WTC11 (cell line): ENCODE measurements at regions not wholly inside any gene's neighbourhood (a gene's known extent, or its start where the extent isn't known, plus 50 kb on each side); places are given as distances from the start of the nearest gene placed in this dataset.

Source experiments
- ATAC-seq: fragments of 200-7000 bp; cut with Tn5 transposase; 2 replicates; pipeline ENCODE4 v1.10.0; 2021; ENCODE audit warnings: mild to moderate bottlenecking, moderate library complexity
- CTCF ChIA-PET: fragments of 300-600 bp; sonication (Branson Sonifier 250); formaldehyde crosslinking; loops from one replicate; lab custom pipeline; 2021; ENCODE audit warnings: antibody characterized with exemption; lab: Charles Lee
- POLR2A ChIA-PET: fragments of 350-600 bp; sonication (Branson Sonifier 250); formaldehyde crosslinking; loops from one replicate; lab custom pipeline; 2021; ENCODE audit warnings: antibody characterized with exemption; lab: Charles Lee
- DNase-seq: peaks from one replicate; pipeline ENCODE4 v3.0.0; 2021; ENCODE audit warnings: low spot score
- H3K27ac Mint-ChIP-seq: 2 replicates; pipeline ENCODE4 v1.8.0; 2021; ENCODE audit warnings: mixed read lengths
- H3K27me3 Mint-ChIP-seq: 2 replicates; pipeline ENCODE4 v1.8.0; 2021; ENCODE audit warnings: low read depth, mild to moderate bottlenecking, moderate library complexity, mixed read lengths
- H3K36me3 Mint-ChIP-seq: 2 replicates; pipeline ENCODE4 v1.8.0; 2021; ENCODE audit warnings: mixed read lengths
- H3K4me1 Mint-ChIP-seq: 2 replicates; pipeline ENCODE4 v1.8.0; 2022; ENCODE audit warnings: mixed read lengths
- H3K4me3 Mint-ChIP-seq: 2 replicates; pipeline ENCODE4 v1.8.0; 2021; ENCODE audit warnings: mild to moderate bottlenecking, moderate library complexity, mixed read lengths
- H3K9me3 Mint-ChIP-seq: 2 replicates; pipeline ENCODE4 v1.8.0; 2021; ENCODE audit warnings: mixed read lengths
- EMX1 ChIP-seq: fragments of 250-450 bp; sonication (Bioruptor Pico); IDR thresholded peaks from 2 replicates; pipeline ENCODE4 v1.8.0; 2021; ENCODE audit warnings: mild to moderate bottlenecking
- JUN ChIP-seq: sonication (generic); formaldehyde crosslinking; IDR thresholded peaks from 2 replicates; pipeline ENCODE4 v1.8.0; 2023; ENCODE audit warnings: mild to moderate bottlenecking, missing genetic modification reagents
- KAT7 ChIP-seq: sonication (generic); formaldehyde crosslinking; IDR thresholded peaks from 2 replicates; pipeline ENCODE4 v1.8.1; 2023; ENCODE audit warnings: missing genetic modification reagents, mild to moderate bottlenecking, borderline replicate concordance
- MXD4 ChIP-seq: fragments of 250-450 bp; sonication (Bioruptor Pico); IDR thresholded peaks from 2 replicates; pipeline ENCODE4 v1.8.0; 2021; ENCODE audit warnings: mild to moderate bottlenecking, moderate library complexity, borderline replicate concordance
- MYBL2 ChIP-seq: sonication (generic); formaldehyde crosslinking; IDR thresholded peaks from 2 replicates; pipeline ENCODE4 v1.8.1; 2023; ENCODE audit warnings: mild to moderate bottlenecking, moderate library complexity, missing genetic modification reagents
- RELA ChIP-seq: sonication (generic); formaldehyde crosslinking; IDR thresholded peaks from 2 replicates; pipeline ENCODE4 v1.8.1; 2022; ENCODE audit warnings: missing genetic modification reagents, mild to moderate bottlenecking, borderline replicate concordance
- TCF7 ChIP-seq: sonication (generic); formaldehyde crosslinking; IDR thresholded peaks from 2 replicates; pipeline ENCODE4 v1.8.0; 2022; ENCODE audit warnings: mild to moderate bottlenecking, low read depth, missing genetic modification reagents, moderate library complexity
- TEAD1 ChIP-seq: sonication (generic); formaldehyde crosslinking; IDR thresholded peaks from 2 replicates; pipeline ENCODE4 v1.8.0; 2022; ENCODE audit warnings: mild to moderate bottlenecking, missing genetic modification reagents
- TEAD4 ChIP-seq: sonication (generic); formaldehyde crosslinking; IDR thresholded peaks from 2 replicates; pipeline ENCODE4 v1.8.0; 2022; ENCODE audit warnings: mild to moderate bottlenecking, missing genetic modification reagents
- ZNF138 ChIP-seq: sonication (generic); formaldehyde crosslinking; conservative IDR thresholded peaks from 2 replicates; pipeline ENCODE4 v1.8.1; 2022; ENCODE audit warnings: mild to moderate bottlenecking, moderate library complexity, missing genetic modification reagents
- ZNF232 ChIP-seq: sonication (generic); formaldehyde crosslinking; IDR thresholded peaks from 2 replicates; pipeline ENCODE4 v1.8.0; 2022; ENCODE audit warnings: mild to moderate bottlenecking, missing genetic modification reagents
- ZNF416 ChIP-seq: fragments of 250-450 bp; sonication (Bioruptor Pico); IDR thresholded peaks from 2 replicates; pipeline ENCODE4 v1.9.0; 2021; ENCODE audit warnings: mild to moderate bottlenecking, inconsistent platforms
- TF ChIP-seq, protein P1 (sequence below): fragments of 250-450 bp; sonication (Bioruptor Pico); IDR thresholded peaks from 2 replicates; pipeline ENCODE4 v1.8.0; 2021; ENCODE audit warnings: mild to moderate bottlenecking
- TF ChIP-seq, protein P2 (sequence below): sonication (generic); formaldehyde crosslinking; IDR thresholded peaks from 2 replicates; pipeline ENCODE4 v1.8.1; 2023; ENCODE audit warnings: mild to moderate bottlenecking, moderate library complexity, missing genetic modification reagents
- TF ChIP-seq, protein P3 (sequence below): fragments of 250-450 bp; sonication (Bioruptor Pico); IDR thresholded peaks from 2 replicates; pipeline ENCODE4 v1.9.0; 2021; ENCODE audit warnings: mild to moderate bottlenecking, borderline replicate concordance
- TF ChIP-seq, protein P4 (sequence below): sonication (generic); formaldehyde crosslinking; IDR thresholded peaks from 2 replicates; pipeline ENCODE4 v1.8.0; 2023; ENCODE audit warnings: missing genetic modification reagents, mild to moderate bottlenecking, borderline replicate concordance
- TF ChIP-seq, protein P5 (sequence below): sonication (generic); formaldehyde crosslinking; IDR thresholded peaks from 2 replicates; pipeline ENCODE4 v1.8.1; 2023; ENCODE audit warnings: mild to moderate bottlenecking, missing genetic modification reagents, borderline replicate concordance

DNA sequence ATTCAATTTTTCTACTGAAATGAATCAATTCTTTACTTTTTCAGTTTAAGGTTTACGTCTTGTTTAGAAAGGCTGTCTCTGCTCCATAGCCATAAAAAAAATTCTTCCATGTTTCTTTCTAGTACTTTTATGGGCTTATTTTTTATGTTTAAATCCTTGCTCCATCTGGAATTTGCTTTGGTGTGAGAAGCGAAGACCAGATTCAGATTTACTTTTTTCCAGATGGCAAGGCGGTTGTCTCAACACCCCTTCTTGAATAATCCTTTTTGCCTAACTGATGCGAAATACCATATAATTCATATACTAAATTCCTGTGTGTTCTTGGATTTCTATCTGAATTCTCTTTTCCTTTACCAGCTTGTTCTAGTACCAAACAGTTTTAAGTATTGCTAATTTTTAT lies 101.5 kb downstream of the C1orf94 start:
- ATAC-seq (no peak), DNase-seq (no peak)
- Mint-ChIP-seq H3K36me3 (no peaks in the 10 kb centered on the region), H3K27me3 (peaks cover 24% of the 10 kb centered on the region), H3K27ac (no peak overlapping the region), H3K9me3 (peaks cover 8% of the 10 kb centered on the region; the same call in 1 of the 2 replicates), H3K4me1 (no peaks in the 10 kb centered on the region), H3K4me3 (no peak overlapping the region)
- CTCF ChIA-PET: no interaction called here
- TF ChIP-seq, protein P1, sequence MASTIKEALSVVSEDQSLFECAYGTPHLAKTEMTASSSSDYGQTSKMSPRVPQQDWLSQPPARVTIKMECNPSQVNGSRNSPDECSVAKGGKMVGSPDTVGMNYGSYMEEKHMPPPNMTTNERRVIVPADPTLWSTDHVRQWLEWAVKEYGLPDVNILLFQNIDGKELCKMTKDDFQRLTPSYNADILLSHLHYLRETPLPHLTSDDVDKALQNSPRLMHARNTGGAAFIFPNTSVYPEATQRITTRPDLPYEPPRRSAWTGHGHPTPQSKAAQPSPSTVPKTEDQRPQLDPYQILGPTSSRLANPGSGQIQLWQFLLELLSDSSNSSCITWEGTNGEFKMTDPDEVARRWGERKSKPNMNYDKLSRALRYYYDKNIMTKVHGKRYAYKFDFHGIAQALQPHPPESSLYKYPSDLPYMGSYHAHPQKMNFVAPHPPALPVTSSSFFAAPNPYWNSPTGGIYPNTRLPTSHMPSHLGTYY: no peak
- TF ChIP-seq EMX1 (no peak), TEAD4 (CRISPR knock-in tag) (no peak), MYBL2 (CRISPR knock-in tag) (no peak), TEAD1 (CRISPR knock-in tag) (no peak), RELA (CRISPR knock-in tag) (no peak), KAT7 (no peak), ZNF416 (no peak), JUN (CRISPR knock-in tag) (no peak), ZNF232 (CRISPR knock-in tag) (no peak)
- TF ChIP-seq, protein P2, sequence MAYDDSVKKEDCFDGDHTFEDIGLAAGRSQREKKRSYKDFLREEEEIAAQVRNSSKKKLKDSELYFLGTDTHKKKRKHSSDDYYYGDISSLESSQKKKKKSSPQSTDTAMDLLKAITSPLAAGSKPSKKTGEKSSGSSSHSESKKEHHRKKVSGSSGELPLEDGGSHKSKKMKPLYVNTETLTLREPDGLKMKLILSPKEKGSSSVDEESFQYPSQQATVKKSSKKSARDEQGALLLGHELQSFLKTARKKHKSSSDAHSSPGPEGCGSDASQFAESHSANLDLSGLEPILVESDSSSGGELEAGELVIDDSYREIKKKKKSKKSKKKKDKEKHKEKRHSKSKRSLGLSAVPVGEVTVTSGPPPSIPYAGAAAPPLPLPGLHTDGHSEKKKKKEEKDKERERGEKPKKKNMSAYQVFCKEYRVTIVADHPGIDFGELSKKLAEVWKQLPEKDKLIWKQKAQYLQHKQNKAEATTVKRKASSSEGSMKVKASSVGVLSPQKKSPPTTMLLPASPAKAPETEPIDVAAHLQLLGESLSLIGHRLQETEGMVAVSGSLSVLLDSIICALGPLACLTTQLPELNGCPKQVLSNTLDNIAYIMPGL (CRISPR knock-in tag): no peak
- TF ChIP-seq, protein P3, sequence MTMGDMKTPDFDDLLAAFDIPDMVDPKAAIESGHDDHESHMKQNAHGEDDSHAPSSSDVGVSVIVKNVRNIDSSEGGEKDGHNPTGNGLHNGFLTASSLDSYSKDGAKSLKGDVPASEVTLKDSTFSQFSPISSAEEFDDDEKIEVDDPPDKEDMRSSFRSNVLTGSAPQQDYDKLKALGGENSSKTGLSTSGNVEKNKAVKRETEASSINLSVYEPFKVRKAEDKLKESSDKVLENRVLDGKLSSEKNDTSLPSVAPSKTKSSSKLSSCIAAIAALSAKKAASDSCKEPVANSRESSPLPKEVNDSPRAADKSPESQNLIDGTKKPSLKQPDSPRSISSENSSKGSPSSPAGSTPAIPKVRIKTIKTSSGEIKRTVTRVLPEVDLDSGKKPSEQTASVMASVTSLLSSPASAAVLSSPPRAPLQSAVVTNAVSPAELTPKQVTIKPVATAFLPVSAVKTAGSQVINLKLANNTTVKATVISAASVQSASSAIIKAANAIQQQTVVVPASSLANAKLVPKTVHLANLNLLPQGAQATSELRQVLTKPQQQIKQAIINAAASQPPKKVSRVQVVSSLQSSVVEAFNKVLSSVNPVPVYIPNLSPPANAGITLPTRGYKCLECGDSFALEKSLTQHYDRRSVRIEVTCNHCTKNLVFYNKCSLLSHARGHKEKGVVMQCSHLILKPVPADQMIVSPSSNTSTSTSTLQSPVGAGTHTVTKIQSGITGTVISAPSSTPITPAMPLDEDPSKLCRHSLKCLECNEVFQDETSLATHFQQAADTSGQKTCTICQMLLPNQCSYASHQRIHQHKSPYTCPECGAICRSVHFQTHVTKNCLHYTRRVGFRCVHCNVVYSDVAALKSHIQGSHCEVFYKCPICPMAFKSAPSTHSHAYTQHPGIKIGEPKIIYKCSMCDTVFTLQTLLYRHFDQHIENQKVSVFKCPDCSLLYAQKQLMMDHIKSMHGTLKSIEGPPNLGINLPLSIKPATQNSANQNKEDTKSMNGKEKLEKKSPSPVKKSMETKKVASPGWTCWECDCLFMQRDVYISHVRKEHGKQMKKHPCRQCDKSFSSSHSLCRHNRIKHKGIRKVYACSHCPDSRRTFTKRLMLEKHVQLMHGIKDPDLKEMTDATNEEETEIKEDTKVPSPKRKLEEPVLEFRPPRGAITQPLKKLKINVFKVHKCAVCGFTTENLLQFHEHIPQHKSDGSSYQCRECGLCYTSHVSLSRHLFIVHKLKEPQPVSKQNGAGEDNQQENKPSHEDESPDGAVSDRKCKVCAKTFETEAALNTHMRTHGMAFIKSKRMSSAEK: no peak
- TF ChIP-seq, protein P4, sequence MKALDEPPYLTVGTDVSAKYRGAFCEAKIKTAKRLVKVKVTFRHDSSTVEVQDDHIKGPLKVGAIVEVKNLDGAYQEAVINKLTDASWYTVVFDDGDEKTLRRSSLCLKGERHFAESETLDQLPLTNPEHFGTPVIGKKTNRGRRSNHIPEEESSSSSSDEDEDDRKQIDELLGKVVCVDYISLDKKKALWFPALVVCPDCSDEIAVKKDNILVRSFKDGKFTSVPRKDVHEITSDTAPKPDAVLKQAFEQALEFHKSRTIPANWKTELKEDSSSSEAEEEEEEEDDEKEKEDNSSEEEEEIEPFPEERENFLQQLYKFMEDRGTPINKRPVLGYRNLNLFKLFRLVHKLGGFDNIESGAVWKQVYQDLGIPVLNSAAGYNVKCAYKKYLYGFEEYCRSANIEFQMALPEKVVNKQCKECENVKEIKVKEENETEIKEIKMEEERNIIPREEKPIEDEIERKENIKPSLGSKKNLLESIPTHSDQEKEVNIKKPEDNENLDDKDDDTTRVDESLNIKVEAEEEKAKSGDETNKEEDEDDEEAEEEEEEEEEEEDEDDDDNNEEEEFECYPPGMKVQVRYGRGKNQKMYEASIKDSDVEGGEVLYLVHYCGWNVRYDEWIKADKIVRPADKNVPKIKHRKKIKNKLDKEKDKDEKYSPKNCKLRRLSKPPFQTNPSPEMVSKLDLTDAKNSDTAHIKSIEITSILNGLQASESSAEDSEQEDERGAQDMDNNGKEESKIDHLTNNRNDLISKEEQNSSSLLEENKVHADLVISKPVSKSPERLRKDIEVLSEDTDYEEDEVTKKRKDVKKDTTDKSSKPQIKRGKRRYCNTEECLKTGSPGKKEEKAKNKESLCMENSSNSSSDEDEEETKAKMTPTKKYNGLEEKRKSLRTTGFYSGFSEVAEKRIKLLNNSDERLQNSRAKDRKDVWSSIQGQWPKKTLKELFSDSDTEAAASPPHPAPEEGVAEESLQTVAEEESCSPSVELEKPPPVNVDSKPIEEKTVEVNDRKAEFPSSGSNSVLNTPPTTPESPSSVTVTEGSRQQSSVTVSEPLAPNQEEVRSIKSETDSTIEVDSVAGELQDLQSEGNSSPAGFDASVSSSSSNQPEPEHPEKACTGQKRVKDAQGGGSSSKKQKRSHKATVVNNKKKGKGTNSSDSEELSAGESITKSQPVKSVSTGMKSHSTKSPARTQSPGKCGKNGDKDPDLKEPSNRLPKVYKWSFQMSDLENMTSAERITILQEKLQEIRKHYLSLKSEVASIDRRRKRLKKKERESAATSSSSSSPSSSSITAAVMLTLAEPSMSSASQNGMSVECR: no peak
- POLR2A ChIA-PET: no interaction called here

DNA sequence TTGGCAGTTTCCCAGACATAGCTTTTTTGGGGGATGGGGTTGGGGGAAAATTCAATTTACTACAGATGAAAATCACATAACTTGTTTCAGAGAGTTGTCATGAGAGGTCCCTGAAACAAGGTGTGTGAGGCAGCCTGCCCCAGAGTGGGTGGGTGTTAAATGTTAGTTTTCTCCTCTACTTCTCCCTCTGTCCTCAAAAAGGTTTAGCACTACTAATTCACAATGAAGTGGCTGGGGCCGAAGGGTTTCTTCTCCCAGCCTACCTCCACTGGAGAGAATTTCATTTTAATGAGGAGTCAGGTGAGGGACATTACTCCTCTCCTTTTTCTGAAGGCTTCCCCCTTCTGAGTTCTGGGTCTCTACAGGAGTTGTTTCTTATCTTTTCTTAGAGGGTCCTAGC lies 103.3 kb downstream of the C1orf94 start:
- Mint-ChIP-seq H3K27me3 (peaks cover 29% of the 10 kb centered on the region), H3K4me3 (no peak overlapping the region), H3K27ac (no peak overlapping the region), H3K9me3 (peaks cover 8% of the 10 kb centered on the region; the same call in 1 of the 2 replicates), H3K4me1 (no peaks in the 10 kb centered on the region), H3K36me3 (no peaks in the 10 kb centered on the region)
- DNase-seq: no peak
- CTCF ChIA-PET: no interaction called here
- ATAC-seq: no peak
- POLR2A ChIA-PET: no interaction called here
- TF ChIP-seq, protein P2 (CRISPR knock-in tag): no peak
- TF ChIP-seq, protein P5, sequence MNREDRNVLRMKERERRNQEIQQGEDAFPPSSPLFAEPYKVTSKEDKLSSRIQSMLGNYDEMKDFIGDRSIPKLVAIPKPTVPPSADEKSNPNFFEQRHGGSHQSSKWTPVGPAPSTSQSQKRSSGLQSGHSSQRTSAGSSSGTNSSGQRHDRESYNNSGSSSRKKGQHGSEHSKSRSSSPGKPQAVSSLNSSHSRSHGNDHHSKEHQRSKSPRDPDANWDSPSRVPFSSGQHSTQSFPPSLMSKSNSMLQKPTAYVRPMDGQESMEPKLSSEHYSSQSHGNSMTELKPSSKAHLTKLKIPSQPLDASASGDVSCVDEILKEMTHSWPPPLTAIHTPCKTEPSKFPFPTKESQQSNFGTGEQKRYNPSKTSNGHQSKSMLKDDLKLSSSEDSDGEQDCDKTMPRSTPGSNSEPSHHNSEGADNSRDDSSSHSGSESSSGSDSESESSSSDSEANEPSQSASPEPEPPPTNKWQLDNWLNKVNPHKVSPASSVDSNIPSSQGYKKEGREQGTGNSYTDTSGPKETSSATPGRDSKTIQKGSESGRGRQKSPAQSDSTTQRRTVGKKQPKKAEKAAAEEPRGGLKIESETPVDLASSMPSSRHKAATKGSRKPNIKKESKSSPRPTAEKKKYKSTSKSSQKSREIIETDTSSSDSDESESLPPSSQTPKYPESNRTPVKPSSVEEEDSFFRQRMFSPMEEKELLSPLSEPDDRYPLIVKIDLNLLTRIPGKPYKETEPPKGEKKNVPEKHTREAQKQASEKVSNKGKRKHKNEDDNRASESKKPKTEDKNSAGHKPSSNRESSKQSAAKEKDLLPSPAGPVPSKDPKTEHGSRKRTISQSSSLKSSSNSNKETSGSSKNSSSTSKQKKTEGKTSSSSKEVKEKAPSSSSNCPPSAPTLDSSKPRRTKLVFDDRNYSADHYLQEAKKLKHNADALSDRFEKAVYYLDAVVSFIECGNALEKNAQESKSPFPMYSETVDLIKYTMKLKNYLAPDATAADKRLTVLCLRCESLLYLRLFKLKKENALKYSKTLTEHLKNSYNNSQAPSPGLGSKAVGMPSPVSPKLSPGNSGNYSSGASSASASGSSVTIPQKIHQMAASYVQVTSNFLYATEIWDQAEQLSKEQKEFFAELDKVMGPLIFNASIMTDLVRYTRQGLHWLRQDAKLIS (CRISPR knock-in tag): no peak
- TF ChIP-seq ZNF138 (CRISPR knock-in tag) (no peak), TCF7 (CRISPR knock-in tag) (no peak), MXD4 (CRISPR knock-in tag) (no peak), TEAD1 (CRISPR knock-in tag) (no peak)
